ENCODE measurements at regions not wholly inside any gene's neighbourhood (a gene's known extent, or its start where the extent isn't known, plus 50 kb on each side); places are given as distances from the start of the nearest gene placed in this dataset.
A peak's percentile ranks its signal among the peaks of the same experiment; 100 is the strongest.
"Not testable (repeated sequence)": the region's sequence is repeated elsewhere in the genome, so short reads cannot be mapped to it uniquely, and the experiment has no call there.

DNA sequence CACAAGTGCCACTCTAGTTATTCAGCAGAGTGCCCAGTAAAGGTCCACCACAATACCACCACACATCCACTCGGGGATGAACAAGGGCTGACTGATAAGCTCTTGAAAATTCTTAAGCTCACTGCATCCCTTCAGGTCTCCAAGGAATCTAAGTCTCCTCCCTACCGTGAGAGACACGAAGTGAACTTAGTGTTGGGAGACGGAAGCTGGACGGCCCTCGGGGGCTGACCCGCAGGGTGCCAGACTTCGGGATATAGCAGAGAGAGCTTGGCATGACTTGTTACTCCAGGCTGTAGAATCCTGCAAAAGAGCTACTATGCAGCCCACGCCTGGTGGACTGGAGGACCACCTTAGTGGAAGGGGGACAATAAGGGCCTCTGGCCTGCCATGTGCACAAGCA is 75.1 kb downstream of the LYZL1 start:
- not testable (repeated sequence) for DNase-seq

DNA sequence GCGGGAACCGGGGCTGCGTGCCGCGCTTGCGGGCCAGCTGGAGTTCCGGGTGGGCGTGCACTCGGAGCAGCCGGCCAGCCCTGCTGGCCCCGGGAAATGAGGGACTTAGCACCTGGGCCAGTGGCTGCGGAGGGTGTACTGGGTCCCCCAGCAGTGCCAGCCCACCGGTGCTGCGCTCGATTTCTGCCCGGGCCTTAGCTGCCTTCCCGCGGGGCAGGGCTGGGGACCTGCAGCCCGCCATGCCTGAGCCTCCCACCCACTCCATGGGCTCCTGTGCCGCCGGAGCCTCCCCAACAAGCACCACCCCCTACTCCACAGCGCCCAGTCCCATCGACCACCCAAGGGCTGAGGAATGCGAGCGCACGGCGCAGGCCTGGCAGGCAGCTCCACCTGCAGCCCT is 77.3 kb downstream of the LYZL1 start:
- DNase-seq: not testable (repeated sequence)

DNA sequence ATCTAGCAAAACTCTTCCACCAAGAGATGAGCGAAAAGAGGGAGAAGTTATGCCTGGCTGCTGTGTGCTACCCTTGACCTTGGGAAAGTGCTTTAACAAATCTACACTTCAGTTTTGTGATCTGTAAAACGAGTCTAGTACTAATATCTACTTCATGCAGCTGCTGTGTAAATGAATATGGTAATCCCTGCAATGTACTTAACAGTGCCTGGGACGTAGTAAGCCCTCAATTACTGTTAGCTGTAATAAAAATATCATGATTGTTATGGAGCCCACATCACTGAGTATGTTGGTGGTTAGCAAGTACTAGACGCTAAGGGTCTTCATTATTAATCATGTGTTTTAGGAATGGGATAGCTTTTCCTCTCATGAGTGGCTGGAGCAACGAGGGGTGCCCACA is 80.5 kb downstream of the LYZL1 start:
- DNase-seq: no peak

DNA sequence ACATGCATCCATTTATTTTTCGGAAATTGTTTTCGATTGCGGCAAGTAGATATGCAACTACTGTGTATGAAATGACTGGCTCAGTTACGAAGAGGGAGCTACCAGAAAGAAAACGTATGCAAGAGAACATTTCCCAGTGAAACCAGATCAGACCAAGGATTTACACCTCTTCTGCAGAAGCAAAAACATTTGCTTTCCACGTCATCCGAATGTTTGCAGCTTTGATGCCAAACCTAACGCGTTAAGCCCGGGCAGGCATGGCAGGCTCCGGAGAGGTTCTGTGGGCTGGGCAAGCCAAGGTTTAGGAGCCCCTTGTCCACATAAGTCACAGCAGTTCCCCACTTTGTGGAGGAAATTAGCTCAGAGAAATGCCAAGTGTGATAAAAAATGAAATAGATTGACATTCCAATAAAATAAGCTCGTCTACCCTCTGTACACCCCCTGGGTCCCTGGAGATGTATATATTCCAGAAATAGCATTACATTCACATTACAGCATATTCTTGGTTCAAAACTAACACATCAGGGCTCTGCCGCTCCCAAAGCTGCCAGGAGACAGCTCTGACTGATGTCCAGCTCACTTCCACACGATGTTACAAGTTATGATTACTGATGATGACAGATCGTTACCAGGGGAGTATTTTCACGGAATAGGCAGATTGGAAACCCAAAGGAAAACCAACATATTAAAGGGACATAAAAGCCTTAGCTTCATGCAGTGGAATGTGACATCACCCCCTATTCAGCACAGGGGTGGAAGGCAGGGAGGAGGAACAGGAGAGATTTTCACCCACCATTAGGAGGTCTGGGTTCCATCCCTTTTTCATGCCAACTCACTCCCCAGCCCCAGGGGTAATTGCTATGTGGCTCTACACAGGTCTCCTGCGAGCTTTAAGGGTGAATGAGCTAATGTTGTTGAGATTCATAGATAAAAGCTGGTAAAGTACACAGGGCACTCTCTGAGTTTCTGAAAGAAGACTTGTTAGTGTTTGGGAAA is 81.5 kb downstream of the LYZL1 start:
- peak; percentile 71 for DNase-seq

DNA sequence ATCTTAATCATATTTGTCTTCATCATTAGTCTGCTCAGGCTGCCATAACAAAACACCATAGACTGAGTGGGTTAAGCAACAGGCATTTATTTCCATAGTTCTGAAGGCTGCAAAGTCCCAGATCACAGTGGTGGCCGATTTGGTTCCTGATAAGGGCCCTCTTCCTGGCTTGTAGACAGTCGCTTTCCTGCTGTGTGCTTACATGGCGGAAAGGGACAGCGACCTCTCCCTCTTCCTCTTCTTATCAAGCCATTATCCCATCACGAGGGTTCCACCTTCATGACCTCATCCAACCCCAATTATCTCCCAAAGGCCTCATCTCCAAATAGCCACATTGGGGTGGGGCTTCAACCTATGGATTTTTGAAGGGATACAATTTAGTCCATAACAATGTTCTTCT is 84.0 kb downstream of the LYZL1 start:
- DNase-seq: no peak

DNA sequence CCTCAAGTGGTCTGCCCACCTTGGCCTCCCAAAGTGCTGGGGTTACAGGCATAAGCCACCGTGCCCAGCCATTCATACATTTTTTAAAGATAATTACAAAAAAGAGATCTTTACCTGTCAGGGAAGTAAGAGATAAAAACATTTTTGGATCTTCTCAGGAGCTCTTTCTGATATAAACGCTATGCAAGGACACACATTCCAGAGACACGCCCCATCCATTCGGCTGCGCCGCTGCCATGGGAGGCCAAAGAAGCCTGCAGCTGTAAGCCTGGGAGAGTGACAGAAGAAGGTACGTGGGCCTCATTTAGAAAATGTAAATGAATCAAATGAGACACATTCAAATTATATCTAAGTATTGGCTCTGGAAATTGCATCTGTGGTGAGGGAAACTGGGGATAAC is 85.3 kb downstream of the LYZL1 start:
- no peak for DNase-seq

DNA sequence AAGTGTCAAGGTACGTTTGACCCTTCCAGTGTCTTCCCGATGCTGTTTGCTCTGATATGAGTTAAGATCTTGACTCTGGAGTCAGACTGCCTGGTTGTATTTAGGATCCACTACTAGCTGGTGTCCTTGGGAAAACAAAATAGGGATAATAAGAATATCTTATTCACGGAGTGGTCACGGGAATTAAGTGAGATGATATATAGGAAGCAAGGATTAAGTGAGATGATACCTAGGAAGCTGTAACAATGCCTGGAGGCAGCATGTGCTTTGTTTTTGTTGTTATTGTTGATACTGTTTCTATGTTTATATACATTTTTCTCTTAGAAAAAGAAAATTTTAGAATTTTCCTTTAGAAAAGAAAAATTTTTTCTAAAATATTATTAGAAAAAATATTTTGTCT is 87.0 kb downstream of the LYZL1 start:
- DNase-seq: no peak

DNA sequence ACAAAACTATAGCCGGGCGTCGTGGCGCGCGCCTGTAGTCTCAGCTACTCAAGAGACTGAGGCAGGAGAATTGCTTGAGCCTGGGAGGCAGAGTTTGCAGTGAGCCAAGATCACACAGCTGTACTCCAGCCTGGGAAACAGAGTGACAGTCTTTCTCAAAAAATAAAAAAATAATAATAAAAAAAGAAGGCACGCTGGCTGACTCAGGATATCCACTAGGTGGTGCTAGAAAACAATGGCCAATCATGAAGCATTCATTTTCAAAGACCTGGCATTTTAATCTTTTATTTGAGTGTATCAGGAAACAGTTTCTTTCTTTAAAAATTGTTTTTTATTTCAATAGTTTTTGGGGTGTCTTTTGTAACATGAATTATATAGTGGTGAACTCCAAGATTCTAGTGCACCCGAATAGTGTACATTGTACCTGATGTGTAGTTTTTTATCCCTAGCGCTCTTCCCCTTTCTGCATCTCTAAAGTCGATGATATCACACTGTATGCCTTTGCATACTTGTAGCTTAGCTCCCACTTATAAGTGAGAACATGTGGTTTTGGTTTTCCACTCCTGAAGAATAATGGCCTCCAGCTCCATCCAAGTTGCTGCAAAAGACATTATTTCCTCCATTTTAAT is 88.6 kb downstream of the LYZL1 start:
- DNase-seq: peak; percentile 27

DNA sequence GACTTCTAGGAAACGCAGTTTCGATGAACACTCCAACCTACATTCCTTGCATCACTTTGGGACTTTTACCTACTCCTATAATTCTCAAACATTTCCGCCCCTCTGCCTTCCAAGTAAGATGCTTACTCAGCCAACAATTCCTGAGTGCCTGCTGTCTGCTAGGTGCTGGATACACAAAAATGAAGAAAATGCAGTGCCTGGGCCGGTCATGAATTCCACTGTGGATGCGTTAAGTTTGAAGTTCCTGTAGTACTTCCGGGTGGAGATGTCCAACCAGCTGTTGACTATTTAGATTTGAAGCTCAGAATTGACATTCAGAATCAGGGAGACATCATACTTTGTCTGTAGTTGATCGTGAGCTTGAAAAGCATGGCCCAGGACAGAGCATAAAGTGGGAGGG is 89.2 kb downstream of the LYZL1 start:
- DNase-seq: no peak

DNA sequence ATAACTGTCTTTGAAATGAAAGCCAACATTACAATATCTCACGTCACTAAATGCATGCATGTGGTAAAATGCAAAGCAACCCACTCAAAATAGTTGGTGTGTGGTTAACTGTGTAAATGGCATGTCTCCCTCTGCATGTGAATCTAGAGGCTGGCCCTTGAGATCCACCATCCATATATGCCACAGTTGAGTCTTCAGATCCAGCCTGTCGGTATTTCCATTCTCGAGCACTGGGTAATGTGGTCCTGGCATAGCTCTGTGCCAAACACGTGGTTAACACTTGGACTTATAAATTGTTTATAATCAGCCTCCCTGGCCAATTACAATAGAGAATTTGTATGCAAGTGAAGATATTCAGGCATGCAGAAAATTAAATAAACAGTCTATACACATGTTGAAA is 90.3 kb downstream of the LYZL1 start:
- no peak for DNase-seq

DNA sequence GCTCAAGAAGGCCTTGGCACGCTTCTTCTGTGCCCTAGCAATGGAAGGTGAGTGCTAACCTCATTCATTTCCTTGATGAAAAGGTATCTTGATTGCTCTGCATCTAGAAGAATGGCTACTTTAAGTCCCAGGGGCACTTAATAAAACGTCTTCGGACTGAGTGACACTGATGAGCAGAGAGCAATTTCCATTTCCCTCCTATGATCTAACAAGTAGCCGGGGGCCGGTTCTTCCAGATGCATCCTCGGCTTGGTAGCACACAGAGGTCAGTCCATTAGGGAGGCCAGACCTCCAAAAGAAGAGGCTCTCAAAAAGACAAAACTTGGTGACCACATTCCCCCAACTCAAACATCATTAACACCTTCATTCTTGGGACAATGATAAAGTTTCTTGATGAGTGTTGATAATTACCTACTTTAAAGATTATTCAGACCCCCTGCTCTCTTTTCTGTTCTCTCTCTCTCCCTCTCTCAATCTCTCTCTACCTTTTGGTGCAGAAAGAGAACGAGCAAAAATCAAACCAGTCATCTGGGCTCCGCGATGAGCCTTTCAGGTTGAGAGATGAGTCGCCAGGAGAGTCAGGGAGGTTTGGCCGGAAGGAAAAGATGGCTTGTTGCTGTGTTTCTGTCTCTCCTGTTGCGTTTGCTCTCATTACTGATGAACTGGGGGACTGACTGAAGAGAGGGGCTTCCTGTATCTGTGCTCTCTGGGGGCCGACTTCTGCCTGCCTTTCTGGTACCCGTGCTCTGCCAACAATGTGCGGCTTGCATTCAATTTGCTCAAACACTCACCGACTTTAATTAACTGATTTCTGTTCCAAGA is 91.1 kb downstream of the LYZL1 start:
- not testable (repeated sequence) for DNase-seq

DNA sequence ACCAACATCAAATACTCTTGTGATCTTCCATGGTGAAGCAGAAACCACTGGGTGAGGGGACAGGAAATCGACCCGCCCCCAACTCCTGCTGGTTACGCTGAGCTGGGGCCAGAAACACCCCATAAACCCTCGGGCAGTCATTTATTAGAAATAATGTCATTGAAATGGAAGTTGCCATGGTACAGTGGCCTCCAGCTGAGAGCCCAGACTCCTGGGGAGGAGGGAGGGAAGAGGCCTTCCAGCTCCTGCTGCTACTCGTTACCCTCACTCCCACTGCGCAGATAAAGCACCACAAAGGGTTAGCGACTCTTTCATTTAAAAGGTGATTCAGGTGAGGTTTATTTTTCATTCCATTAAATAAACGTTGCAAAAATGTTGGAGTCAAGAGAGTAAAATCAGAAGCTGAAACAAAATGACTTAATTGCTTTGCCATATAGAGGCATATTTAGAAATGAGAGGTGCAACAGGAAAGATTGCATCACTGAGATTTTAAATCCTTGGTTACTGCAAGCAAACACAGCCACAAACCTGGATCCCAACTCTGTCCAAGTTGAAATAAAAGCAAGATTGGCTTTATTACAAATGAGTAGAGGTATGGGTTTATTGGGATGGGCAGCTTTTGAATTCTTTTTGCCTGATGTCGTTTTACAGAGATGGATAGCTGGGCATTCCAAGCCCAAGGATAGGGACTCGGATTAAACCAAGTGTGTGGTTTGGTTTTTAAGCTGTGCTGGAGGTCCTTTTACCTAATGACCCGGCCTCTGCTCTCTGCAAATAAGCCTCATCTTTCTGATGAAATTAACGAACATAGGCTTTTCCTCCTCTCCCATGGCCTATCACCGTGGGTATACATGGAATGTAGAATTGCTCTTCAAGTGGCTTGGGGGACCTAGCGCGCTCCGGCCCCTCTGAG is 92.0 kb downstream of the LYZL1 start:
- DNase-seq: not testable (repeated sequence)

DNA sequence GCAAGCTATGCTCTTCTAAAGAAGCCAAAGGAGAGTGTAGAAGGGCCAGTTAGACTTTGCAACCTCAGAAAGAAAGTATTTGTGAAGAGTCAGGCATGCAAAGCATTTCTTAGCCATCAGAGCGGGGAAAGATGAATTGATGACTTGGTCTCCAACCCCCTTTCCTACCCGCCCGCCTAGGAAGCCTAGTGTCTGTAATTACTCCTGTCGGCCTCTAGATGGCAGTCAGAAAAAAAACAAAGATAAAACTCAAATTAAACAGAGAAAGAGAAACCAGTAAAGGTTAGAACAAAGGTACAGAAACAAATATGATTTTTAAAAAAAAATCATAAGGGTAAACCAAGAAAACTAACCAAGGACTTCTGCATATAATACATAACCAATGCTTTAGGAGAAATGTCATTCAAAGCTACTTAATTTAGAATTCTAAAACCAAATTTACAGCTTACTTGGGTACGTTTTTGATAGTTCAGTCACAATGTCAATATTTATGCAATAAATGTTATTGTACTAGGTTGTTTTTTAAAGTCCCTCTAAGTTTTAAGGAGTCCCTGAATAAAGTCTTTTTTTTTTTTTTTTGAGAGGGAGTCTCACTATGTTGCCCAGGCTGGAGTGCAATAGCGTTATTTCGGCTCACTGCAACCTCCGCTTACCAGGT is 97.6 kb downstream of the LYZL1 start:
- peak; percentile 56 for DNase-seq

DNA sequence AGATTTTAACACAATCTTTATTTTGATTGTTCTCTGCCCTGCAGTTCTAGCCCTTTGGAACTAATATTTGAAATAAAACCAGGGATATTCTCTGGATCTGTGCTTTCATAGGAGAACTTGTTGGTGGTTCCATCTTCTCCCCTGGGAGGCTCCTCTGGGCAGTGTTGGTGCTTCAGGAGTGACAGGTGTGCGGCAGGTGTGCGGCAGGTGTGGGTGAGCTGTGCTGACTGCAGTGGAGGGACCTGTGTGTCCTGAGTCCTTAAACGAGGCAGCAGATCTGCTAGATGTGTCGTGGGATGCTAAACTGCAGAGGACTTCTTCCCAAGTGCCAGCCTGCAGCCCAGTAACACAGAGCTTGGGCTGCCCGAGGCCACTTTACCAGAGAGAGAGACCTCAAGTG is 98.4 kb downstream of the LYZL1 start:
- no peak for DNase-seq

DNA sequence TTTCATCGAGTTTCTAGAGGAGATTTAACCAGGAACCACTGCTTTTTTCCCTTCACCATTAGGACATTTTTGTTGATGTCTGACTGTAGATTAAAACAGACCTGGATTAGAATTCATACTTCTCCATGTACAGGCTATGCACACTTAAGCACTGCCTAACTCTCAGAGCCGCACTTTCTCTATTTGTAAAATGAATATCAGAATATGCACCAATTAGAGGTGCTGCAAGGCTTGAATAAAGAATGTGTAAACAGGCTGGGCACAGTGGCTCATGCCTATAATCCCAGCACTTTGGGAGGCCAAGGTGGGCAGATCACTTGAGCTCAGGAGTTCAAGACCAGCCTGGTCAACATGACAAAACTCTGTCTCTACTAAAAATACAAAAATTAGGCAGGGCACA is 99.2 kb downstream of the LYZL1 start:
- DNase-seq: not testable (repeated sequence)

DNA sequence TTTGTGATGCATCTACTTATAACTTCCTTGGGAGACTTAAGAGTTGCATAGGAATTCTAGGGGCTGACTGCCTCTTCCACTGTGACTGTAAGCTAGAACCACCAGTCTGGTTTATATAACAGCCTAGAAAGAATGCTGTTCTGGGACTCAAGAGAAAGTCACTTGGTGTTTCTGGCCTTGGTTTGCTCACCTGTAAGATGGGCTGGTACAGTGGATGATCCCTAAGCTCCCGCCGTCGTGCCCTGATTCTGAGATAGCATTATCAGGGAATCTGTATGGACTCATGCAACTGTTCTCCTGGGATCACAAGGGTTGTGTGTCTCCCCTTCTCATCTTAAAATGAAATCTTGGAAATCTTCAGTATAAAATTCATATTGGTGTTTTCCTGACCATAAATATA is 100.6 kb downstream of the LYZL1 start:
- no peak for DNase-seq

DNA sequence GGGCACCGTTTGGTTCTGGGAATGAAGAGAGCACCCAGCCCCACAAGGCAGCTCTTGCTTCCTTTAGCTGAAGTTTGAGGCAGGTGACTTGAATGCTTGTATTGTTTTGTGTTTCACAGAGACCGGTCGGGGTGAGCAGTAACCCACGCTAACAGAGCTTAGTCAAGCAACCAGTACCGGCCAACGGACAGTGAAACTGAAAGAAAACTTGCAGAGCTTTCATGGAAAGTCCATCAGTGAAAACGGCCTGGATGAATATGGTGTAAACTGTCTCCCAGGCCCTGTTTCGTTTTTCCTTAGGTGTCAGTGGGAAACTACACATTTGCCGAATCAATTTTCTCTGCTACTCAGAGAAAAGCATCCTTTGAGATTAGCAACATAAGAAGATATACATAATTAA is 101.1 kb downstream of the LYZL1 start:
- DNase-seq: no peak

DNA sequence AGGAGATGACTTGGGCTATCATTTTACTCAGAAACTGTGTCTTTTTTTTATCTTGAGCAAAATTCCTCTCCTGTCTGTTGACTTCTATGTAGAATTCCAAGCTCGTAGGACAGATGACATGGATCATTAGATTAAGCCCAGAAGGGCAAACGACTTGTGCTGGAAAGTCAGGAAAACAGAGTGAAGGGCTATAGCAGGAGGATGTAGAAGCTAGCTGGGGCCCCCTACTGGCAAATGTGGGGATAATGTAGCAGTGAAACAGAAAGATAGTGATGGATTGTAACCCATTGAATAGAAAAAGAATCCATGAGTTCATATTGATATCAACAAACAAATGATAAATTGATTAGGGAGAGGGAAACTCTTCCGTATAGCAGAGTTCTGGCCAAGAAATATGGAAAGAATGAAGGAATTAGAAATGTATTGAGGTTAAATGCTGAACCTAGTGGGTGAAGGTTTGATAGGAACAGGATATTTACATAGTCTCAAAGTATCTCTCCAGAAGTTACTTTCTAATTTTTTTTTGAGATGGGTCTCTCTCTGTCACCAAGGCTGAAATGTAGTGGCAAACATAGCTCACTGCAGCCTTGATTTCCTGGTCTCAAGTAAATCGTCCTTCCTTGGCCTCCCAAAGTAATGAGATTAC is 103.6 kb downstream of the LYZL1 start:
- peak; percentile 34 for DNase-seq

DNA sequence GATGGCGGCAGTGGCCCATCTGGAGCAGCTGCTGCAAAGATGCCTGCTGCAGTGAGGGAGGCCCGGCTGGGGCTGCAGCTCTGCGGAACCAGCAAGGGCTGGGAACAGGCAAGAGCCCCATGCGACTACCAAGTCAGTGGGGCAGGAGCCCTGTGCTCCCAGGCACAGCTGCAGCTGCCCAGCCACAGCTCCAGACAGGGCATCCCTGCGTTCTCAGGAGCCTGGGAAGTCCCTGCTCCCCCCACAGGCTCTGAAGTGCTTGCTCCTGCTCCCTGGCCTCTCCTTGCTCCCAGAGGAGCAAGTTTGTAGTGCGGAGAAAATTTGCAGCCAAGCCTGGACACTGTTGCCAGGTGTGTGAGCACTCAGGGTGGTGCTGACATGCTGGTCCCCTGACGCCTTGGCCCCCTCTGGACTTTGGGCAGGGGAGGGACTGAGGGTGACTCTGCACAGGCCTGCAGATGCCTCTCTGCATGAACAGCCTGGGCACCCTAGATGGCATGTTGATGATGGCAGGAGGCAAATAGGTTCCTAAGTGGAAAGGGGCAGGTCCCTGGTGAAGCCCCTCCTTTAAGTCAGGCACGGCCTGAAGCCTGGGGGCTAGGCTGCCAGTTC is 105.6 kb downstream of the LYZL1 start:
- no peak for DNase-seq

DNA sequence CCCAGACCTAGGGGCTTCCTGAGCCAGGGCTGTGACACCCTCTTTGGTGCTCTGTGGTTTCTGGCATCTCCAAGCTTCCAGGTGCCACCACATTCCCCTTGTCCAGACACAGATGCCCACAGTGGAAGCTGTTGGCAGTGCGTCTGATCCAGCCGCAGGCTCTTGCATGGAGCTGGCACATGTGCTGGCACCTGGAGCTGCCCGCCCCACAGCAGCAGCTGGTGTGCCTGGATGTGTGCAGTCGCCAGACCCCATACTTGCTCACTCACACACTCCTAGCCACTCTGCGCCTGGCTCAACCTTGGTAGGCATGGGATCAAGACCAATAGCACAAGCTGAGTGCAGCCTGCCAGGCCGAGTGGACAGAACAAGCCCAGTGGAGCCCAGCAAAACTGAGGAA is 106.5 kb downstream of the LYZL1 start:
- DNase-seq: no peak

DNA sequence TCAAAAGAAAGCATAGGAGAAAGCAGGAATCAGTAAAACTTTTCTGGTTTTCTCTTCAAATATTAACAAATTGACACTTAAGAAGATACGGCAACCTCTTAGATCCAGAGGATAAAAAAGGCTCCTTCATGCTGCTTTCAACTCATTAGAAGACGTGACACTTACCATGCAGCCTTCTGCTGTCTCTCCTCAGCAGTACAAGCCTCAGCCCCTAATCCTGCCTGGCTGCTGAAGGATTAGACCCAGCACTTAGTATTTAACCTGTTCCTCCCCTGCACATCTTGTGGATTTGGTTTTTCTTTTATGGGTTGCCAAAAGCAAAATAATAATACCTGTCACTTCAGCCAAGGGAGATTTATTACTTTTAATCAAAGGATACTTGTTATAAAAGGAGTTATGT is 108.4 kb downstream of the LYZL1 start:
- DNase-seq: no peak

Measured in fibroblast of skin of right biceps (primary cell).